ENCODE measurements at regions not wholly inside any gene's neighbourhood (a gene's known extent, or its start where the extent isn't known, plus 50 kb on each side); places are given as distances from the start of the nearest gene placed in this dataset.

DNA sequence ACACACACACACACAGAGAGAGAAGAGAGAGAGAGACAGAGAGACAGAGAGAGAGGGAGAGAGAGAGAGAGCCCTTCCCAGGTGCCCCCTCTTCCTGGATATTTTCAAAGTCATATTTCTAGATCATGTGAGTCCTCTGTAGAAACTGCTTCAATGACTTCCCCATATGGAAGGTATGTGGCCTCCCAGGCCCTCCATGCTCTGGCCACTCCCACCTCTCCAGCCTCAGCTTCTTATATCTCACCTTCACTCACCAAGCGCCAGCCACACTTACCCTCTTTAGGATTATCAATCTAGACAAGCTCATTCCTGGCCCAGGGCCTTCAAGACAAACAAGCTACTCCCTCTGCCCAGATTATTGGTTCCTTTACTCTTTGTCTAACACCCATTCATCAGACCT, 259.7 kb downstream of the MTERF1 start:
- TF ChIP-seq, protein P1, sequence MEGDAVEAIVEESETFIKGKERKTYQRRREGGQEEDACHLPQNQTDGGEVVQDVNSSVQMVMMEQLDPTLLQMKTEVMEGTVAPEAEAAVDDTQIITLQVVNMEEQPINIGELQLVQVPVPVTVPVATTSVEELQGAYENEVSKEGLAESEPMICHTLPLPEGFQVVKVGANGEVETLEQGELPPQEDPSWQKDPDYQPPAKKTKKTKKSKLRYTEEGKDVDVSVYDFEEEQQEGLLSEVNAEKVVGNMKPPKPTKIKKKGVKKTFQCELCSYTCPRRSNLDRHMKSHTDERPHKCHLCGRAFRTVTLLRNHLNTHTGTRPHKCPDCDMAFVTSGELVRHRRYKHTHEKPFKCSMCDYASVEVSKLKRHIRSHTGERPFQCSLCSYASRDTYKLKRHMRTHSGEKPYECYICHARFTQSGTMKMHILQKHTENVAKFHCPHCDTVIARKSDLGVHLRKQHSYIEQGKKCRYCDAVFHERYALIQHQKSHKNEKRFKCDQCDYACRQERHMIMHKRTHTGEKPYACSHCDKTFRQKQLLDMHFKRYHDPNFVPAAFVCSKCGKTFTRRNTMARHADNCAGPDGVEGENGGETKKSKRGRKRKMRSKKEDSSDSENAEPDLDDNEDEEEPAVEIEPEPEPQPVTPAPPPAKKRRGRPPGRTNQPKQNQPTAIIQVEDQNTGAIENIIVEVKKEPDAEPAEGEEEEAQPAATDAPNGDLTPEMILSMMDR (IDR thresholded peaks at IDR 0.05), result no peak
- TF ChIP-seq AR (CRISPR knock-in tag; IDR thresholded peaks at IDR 0.05) (no peak), NR2C2 (CRISPR knock-in tag; IDR thresholded peaks at IDR 0.05) (no peak), ZNF219 (CRISPR knock-in tag; IDR thresholded peaks at IDR 0.05; ENCODE audit: borderline replicate concordance) (no peak), SMAD3 (CRISPR knock-in tag; IDR thresholded peaks at IDR 0.05; ENCODE audit: borderline replicate concordance) (no peak), SP1 (CRISPR knock-in tag; conservative IDR thresholded peaks at IDR 0.05) (no peak), USF2 (CRISPR knock-in tag; IDR thresholded peaks at IDR 0.05) (no peak), E2F4 (CRISPR knock-in tag; IDR thresholded peaks at IDR 0.05; ENCODE audit: borderline replicate concordance, low read depth) (no peak)
- TF ChIP-seq, protein P2, sequence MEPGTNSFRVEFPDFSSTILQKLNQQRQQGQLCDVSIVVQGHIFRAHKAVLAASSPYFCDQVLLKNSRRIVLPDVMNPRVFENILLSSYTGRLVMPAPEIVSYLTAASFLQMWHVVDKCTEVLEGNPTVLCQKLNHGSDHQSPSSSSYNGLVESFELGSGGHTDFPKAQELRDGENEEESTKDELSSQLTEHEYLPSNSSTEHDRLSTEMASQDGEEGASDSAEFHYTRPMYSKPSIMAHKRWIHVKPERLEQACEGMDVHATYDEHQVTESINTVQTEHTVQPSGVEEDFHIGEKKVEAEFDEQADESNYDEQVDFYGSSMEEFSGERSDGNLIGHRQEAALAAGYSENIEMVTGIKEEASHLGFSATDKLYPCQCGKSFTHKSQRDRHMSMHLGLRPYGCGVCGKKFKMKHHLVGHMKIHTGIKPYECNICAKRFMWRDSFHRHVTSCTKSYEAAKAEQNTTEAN (CRISPR knock-in tag; IDR thresholded peaks at IDR 0.05), result no peak
- TF ChIP-seq, protein P3, sequence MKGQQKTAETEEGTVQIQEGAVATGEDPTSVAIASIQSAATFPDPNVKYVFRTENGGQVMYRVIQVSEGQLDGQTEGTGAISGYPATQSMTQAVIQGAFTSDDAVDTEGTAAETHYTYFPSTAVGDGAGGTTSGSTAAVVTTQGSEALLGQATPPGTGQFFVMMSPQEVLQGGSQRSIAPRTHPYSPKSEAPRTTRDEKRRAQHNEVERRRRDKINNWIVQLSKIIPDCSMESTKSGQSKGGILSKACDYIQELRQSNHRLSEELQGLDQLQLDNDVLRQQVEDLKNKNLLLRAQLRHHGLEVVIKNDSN (CRISPR knock-in tag; IDR thresholded peaks at IDR 0.05), result no peak
- TF ChIP-seq, protein P4, sequence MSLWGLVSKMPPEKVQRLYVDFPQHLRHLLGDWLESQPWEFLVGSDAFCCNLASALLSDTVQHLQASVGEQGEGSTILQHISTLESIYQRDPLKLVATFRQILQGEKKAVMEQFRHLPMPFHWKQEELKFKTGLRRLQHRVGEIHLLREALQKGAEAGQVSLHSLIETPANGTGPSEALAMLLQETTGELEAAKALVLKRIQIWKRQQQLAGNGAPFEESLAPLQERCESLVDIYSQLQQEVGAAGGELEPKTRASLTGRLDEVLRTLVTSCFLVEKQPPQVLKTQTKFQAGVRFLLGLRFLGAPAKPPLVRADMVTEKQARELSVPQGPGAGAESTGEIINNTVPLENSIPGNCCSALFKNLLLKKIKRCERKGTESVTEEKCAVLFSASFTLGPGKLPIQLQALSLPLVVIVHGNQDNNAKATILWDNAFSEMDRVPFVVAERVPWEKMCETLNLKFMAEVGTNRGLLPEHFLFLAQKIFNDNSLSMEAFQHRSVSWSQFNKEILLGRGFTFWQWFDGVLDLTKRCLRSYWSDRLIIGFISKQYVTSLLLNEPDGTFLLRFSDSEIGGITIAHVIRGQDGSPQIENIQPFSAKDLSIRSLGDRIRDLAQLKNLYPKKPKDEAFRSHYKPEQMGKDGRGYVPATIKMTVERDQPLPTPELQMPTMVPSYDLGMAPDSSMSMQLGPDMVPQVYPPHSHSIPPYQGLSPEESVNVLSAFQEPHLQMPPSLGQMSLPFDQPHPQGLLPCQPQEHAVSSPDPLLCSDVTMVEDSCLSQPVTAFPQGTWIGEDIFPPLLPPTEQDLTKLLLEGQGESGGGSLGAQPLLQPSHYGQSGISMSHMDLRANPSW (CRISPR knock-in tag; conservative IDR thresholded peaks at IDR 0.05; ENCODE audit: low read depth), result no peak
